ENCODE measurements at regions not wholly inside any gene's neighbourhood (a gene's known extent, or its start where the extent isn't known, plus 50 kb on each side); places are given as distances from the start of the nearest gene placed in this dataset.

DNA sequence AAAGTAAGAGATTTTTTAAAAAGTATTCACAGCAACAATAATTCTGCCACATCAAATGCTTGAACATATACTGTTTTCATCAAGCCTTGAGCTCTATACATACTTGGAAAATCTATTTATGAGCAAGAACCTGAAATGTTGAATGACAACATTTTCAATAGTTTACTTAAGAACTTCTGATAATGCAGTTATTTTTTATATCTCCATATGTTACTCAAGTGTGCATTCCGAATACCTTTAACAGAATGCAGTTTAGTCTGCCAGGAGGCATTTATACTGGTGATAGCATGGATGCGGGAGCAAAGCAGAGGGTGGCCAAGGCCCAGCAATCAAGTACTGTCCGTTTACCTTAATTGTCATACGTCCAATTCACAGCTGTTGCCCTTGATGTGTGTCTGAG lies 589.5 kb downstream of the KCTD12 start:
- TF ChIP-seq POLR2A (IDR thresholded peaks at IDR 0.05; ENCODE audit: low read depth, low read length) = no peak
- no peak for TF ChIP-seq TAF1 (IDR thresholded peaks at IDR 0.05; ENCODE audit: borderline replicate concordance, low read depth, low read length)
- no peak for TF ChIP-seq POLR2AphosphoS5 (IDR thresholded peaks at IDR 0.05; ENCODE audit: low read depth, low read length)
